ENCODE measurements at regions not wholly inside any gene's neighbourhood (a gene's known extent, or its start where the extent isn't known, plus 50 kb on each side); places are given as distances from the start of the nearest gene placed in this dataset.
"Not testable (repeated sequence)": the region's sequence is repeated elsewhere in the genome, so short reads cannot be mapped to it uniquely, and the experiment has no call there.

DNA sequence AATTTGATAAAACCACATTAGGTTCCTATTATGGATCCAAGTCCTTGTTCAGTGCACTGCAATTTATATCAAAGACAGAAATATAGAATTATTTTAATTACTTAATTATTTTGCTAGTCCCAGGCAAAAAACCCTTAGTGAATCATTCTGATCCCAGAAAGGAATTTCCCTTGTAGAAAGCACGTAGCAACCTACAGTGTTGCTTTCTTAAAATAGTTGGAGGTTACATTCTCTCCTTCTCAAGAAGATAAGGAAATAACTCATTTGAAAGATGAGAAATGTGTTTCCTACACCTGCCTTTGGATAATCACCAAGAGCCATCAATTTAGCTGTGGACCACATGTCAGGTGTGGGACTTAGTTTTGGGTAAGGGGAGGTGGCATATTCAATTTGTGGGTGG is 434.9 kb downstream of the SHISA9 start:
- no peak for DNase-seq (ENCODE audit: low spot score)
- TF ChIP-seq CTCF (IDR thresholded peaks at IDR 0.05; ENCODE audit: extremely low read depth, insufficient read depth, missing control alignments): no peak
- in situ Hi-C loops (cut with MboI; ENCODE audit: low pct_unique_long_range_greater_than_20kb, low sequenced_read_pairs, unreplicated experiment): no loop called here

DNA sequence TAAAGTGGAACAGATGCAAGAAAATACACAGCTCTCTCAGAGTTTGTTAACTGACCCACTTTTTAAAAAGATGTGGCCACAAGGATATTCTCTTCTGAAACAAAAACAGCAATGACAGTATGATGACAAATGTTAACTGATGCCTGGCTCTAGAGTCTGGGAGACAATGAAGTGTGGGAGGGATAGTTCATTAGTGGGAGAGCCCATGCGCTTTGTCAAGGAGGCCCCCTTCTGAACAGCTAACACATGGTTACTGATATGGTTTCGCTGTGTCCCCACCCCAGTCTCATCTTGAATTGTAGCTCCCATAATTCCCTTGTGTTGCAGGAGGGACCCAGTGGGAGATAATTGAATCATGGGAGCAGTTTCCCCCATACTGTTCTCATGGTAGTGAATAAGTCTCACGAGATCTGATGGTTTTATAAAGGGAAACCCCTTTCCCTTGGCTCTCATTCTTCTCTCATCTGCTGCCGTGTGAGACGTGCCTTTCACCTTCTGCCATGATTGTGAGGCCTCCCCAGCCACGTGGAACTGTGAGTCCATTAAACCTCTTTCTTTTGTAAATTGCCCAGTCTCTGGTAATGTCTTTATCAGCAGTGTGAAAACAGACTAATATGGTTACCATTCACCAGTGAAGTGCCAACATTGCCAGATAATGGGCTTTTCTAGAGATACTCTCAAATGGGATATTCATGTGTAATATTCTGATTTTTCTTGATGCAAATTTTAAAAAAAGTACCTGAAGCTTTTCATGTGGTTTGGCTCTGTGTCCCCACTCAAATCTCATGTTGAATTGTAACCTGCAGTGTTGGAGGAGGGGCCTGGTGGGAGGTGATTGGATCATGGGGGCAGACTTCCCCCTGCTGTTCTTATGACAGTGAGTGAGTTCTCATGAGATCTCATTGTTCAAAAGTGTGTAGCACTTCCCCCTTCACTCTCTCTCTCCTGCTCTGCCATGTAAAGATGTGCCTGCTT is 435.8 kb downstream of the SHISA9 start:
- in situ Hi-C loops (cut with MboI; ENCODE audit: low pct_unique_long_range_greater_than_20kb, low sequenced_read_pairs, unreplicated experiment); DNase-seq (ENCODE audit: low spot score): not testable (repeated sequence)

GRCh38 chr16:13338044-13338443 is 436.6 kb downstream of the SHISA9 start:
- no peak for TF ChIP-seq CTCF (IDR thresholded peaks at IDR 0.05; ENCODE audit: extremely low read depth, insufficient read depth, missing control alignments)
- no peak for DNase-seq (ENCODE audit: low spot score)
- in situ Hi-C loops (cut with MboI; ENCODE audit: low pct_unique_long_range_greater_than_20kb, low sequenced_read_pairs, unreplicated experiment): no loop called here

DNA sequence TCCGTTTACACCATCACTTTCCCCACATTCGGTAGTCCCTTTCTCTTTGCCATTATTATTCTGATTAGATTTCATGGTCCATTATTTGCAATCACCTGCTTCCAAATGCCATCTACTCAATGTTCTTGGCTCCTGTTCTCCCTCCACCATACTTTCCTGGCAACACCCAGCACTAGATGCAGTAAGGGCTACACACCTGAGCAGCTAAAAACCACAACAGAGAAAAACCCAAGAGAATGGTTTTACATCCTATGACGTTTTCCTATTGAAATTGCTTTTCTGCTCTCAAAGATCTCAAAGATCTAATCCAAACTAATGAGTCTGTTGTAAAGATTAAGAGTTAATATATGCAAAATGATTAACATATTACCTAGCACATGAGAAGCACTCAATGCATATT is 441.3 kb downstream of the SHISA9 start:
- no peak for TF ChIP-seq CTCF (IDR thresholded peaks at IDR 0.05; ENCODE audit: extremely low read depth, insufficient read depth, missing control alignments)
- in situ Hi-C loops (cut with MboI; ENCODE audit: low pct_unique_long_range_greater_than_20kb, low sequenced_read_pairs, unreplicated experiment): no loop called here
- DNase-seq (ENCODE audit: low spot score): no peak

DNA sequence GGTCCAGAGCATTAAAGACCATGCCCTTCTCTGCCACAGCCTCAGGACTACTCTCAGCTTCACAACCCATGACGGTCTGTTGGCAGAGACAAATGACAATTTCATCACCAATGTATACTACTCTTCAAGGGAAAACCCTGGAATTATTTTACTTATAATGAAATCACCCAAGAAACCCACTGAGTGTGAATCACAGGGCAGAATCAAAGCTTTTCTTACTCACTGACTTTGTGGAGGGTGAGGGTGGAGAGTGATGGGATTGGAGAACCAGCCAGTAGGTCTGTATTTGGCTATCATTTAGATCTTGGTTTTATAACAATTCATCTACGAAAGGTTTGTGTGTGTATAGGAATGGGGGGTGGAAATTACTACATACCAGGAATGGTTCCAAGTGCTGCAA is 442.6 kb downstream of the SHISA9 start:
- no peak for DNase-seq (ENCODE audit: low spot score)
- in situ Hi-C loops (cut with MboI; ENCODE audit: low pct_unique_long_range_greater_than_20kb, low sequenced_read_pairs, unreplicated experiment): no loop called here
- no peak for TF ChIP-seq CTCF (IDR thresholded peaks at IDR 0.05; ENCODE audit: extremely low read depth, insufficient read depth, missing control alignments)

GRCh38 chr16:13348416-13348815 is 447.0 kb downstream of the SHISA9 start:
- no peak for TF ChIP-seq CTCF (IDR thresholded peaks at IDR 0.05; ENCODE audit: extremely low read depth, insufficient read depth, missing control alignments)
- DNase-seq (ENCODE audit: low spot score): no peak
- in situ Hi-C loops (cut with MboI; ENCODE audit: low pct_unique_long_range_greater_than_20kb, low sequenced_read_pairs, unreplicated experiment): no loop called here

GRCh38 chr16:13350000-13350399 is 448.6 kb downstream of the SHISA9 start:
- in situ Hi-C loops (cut with MboI; ENCODE audit: low pct_unique_long_range_greater_than_20kb, low sequenced_read_pairs, unreplicated experiment): no loop called here
- no peak for DNase-seq (ENCODE audit: low spot score)
- TF ChIP-seq CTCF (IDR thresholded peaks at IDR 0.05; ENCODE audit: extremely low read depth, insufficient read depth, missing control alignments): no peak
